NOMO-1 treated with DMSO at 0.1 percent for 48 hours (cell line): ENCODE measurements at regions not wholly inside any gene's neighbourhood (a gene's known extent, or its start where the extent isn't known, plus 50 kb on each side); places are given as distances from the start of the nearest gene placed in this dataset.

Source experiments
- DNase-seq: peaks from one replicate; lab custom pipeline; 2025; ENCODE audit not compliant: unreplicated experiment; lab: John Stamatoyannopoulos, UW

DNA sequence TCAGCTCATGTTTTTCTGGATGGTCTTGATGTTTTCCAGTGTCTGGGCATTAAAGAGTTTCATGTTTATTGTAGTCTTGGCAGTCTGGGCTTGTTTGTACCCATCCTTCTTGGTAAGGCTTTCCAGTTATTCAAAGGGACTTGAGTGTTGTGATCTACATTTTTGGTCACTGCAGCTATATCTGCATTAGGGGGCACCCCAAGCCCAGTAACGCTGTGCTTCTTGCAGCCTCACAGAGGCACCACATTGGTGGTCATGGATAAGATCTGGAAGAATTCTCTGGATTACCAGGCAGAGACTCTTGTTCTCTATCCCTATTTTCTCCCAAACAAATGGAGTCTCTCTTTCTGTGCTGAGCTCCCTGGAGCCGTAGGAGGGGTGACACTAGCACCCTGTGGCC is 451.5 kb upstream of the FAT3 start:
- DNase-seq, result no peak

DNA sequence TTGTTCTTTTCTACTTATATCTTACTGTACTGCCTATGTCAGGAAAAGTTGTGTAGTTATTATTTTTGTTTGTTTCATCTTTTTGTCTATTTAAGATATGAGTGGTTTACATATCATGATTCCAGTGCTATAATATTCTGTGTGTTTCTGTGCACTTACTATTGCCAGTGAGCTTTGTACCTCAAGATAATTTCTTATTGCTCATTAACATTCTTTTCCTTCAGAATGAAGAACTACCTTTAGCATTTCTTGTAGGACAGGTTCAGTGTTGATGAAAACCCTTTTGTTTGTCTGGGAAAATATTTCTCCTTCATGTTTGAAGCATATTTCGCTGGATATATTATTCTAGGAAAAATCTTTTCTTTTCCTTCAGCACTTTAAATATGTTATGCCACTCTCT is 452.7 kb upstream of the FAT3 start:
- no peak for DNase-seq

DNA sequence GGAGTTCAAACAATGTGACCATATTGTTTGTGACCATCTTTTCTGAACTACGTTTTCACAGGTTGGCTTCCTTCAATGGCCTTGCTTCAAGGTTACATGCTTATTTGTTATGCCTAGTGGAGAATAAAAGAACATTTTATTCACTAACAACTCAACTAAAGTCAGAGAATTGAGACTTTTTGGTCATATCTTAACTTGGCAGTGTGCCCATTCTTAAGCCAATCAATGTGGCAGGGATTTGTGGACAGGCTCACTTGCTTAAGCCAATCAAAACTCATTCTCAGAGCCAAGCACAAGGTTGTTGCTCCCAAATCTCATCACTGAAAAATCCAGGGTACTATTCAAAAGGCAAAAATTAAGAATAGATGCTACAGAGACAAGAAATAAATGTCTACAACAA is 455.8 kb upstream of the FAT3 start:
- DNase-seq, result no peak

DNA sequence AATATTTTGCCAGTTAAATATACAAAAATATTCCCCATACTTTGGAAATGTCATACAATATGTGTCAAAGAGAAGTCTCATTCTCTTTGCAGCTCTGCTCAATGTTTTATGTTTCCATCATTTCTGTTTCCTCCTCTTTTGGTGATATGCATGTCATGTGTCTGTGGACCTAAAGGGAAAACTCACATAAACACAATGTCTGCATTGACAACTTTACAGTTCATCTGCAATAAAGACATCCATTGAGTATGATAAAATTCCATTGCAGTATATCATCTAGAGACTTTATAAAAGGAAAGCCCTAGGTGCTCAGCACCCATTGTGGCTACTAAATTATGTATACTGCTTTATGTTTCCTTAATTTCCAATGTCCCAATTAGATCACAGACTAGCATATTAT is 461.3 kb upstream of the FAT3 start:
- no peak for DNase-seq

DNA sequence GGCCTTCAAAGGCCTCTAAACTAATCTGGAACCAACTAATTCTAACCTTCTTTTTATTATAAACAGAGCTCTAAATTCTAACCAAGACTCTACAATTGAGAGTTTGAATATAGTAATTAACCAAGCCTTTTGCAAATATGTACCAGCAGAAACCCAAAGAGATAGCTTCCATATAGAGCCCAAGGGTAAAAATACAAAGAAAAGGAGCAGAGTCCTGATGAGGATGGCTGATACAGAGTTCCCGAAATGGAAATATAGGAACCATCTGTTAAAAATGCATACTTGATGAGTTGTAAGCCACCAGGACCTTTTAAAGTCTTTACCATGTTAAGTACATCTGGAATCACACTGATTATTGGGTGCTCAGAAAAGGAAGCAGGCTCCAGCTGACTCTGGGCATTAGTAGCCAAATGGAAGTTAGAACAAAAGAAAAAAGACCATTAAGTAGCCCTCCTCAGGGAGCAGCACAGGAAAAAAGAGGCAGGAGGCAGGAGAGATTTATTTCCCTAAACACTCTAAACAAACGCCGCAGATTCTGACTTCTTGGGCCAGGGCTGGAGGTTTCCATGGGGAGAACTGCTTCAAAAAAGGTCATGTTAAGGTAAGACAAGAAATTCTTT is 463.1 kb upstream of the FAT3 start:
- no peak for DNase-seq

DNA sequence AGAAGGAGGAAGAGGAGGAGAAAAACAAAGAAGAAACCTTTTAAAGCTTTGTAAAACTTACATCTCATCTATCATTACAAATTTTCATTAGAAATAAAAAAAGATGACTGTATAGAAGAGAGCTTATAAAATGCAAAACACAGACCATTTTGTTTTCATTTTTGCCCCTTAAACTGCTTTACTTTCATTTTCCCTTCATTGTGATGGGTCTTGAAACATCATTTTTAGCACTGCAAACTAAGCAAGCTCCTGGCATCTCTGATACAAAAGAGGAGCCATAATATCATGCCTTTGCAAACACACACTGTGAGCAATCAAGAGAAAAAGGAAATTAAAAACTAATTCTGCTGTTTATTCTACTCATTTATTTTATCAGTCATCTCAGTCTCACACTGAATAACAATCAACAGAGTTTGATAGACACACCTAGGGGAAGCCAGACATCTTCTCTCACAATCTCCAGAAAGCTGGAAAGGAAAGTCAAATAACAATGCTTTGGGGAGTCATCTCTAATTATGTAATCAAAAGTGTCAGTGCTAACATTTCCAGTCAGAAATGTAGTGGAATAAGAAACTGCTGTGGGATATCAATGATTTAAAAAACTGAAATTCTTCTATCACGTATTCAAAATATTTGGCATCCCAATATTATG is 467.7 kb upstream of the FAT3 start:
- no peak for DNase-seq

DNA sequence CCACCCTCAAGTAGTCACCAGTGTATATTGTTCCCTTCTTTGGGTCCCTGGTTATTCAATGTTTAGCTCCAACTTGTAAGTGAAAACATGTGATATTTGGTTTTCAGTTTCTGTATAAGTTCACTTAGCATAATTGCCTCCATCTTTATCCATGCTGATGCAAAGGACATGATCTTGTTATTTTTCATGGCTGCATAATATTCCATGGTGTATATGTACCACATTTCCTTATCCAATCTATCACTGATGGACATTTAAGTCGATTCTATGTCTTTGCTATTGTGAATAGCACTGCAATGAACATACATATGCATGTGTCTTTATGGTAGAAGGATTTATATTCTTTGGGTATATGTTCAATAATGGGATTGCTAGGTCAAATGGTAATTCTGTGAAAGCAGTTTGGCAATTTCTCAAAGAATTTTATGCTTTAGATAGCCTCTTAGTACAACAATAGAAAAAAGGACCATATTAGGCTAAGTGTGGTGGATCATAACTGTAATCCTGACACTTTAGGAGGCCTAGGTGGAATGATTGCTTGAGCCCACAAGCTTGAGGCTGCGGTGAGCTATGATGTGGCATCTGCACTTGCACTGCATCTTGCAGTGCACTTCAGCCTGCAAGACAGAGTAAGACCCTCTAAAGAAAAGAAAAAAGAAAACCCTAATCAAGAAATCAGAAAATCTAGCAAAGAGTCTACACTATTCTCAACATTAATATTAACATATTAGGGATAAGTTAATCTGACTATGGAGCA is 468.5 kb upstream of the FAT3 start:
- DNase-seq, result no peak

DNA sequence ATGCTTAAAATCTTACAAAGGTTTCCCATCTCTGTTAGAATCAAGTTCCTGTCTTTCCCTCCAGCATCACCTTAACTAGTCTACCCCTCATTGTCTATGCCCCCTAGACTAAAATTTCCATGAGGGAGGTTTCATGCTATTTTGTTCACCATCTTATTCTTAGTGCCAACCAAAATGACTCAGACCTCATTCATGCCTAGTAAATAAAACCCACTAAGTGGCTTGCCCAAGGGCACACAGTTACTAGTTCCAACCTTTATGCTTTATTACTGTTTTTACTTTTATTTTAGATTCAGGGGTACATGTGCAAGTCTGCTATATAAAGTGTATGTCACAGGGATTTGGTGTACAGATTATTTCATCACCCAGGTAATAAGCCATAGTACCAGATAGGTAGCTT is 469.1 kb upstream of the FAT3 start:
- no peak for DNase-seq

DNA sequence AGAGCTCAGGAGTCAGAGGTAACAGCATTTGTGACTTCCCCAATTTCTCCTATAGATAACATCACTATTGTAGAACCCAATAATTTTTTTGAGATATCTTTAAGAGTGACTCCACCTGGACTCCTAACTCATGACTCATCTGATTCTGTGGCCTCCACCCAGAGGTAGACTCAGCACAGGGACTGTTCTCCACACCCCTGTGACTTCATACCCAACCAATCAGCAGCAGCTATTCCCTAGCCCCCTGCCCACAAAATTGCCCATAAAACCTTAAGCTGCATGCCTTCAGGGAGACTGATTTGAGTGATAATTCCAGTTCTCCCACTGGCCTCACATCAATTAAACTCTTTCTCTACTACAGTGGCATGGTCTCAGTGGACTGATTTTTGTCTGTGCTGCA is 475.4 kb upstream of the FAT3 start:
- DNase-seq, result no peak

DNA sequence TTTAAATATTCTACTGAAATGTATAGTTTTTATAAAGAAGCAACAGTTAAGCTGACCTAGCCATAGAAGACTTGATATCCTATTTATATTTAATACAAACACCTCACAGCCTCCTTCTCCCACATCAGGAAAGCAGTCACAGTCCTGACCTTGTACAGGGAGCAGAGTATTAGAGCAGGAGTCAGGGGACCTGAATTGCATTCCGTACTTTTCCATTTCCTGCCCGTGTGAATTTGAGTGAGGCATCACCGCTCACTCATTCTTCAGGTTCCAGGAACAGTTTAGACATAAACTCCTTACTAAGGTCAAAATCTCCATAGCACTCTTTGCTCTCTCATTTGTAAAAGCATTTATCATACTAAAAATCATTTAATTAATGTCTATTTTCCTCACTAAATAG is 482.5 kb upstream of the FAT3 start:
- DNase-seq, result no peak

DNA sequence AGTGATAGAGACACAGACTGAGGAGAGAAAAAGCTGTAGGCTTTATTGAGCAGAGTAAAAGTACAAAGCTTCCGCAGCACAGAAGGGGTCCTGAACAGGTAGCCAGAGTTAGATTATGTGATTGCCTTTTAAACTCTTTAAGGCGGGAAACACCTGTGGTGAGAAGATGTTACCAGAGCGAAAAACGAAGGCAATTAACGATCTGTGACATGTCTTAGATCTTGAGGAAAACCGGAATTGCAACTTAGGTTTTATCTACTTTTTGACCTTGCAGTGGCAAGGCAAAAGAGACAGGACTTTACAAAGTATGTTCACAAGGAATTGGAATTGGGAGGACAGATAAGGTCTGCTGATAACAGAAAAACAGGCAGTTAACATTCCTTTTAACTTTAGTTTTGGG is 493.6 kb upstream of the FAT3 start:
- no peak for DNase-seq

DNA sequence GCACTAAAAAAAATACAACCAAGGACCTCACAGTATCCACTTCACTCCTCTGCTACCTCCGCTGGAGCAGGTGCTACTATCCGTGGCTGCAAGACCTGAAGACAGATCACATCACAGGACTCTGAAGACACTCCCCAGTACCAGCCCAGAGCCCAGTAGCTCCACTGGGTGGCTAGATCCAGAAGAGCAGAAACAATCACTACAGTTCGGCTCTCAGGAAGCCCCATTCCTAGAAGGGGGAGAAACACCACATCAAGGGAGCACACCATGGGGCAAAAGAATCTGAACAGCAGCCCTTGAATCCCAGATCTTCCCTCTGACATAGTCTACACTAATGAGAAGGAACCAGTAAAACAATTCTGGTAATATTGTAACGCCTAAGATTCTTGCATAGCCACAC is 494.0 kb upstream of the FAT3 start:
- no peak for DNase-seq

DNA sequence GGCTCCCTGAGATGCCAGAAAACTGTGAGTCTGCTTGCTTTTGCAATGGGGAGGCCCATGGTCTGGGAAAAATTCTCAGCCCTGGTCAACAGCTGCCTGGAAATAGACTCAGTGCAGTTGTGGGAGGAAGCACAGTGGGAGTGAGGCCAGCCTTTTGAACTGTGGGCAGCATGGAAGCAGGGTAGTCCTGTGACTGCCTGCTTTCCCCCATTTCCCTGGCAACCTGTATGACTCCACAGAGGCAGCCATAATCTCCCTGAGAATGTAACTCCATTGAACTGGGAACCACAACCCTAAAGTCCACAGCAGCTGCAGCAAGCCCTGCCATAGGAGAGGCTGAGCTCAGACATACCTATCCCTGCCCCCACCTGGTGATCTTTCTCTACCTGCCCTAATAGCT is 494.6 kb upstream of the FAT3 start:
- no peak for DNase-seq

DNA sequence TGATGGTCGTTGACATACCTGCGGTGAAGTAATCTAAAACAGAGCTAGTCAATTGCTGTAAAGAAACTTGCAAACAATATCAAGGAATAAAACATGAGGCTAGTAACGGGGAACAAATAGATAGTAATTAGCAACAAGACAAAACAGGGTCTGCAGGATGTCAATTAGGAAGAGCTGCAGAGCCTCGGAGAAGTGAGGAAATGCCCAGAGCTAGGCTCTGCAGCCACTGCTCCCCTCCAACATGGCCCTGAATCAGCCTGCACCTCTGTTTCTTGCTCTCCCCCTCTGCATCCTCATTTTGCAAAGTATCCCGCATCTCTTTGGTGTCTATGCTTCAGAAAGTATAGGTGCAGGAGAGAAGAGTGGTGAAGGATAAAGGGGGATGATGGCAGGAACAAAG is 507.4 kb upstream of the FAT3 start:
- no peak for DNase-seq

DNA sequence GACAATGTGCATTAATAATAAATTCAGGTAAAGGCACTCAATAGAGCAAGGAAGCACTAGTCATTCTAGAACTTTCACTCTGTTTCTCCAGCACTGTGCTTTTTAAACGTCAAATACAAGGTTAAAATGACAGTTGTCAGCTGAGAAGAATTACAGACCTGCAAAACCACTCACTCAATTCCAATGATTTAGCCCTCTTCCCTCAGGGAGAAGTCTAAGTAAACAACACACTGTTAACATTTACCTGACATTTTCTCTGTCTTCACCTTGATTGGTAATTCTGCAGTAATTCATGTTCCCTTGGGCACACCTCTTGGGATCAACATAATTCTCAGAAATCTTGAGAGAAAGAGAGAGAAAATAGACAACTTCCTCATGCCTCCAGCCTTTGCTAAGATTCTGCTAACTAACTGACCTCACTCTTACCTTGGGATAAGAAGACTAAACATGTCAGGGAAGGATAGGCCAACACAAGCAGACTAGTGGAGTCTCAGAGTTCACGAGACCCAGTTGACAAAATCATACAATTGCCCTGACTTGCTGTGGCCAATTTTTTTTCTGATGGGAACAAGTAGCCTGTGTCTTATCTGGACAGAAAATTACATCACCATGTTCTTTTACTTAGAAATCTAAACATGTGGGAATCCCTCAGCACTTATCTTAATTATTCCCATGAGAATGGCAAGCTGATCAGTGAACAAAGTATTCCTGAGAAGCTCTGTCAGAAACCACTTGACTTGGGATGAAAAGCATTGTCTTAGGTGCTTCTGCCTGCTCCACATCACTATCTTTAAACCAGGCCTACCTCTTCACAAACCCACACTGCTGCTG is 516.8 kb upstream of the FAT3 start:
- no peak for DNase-seq

DNA sequence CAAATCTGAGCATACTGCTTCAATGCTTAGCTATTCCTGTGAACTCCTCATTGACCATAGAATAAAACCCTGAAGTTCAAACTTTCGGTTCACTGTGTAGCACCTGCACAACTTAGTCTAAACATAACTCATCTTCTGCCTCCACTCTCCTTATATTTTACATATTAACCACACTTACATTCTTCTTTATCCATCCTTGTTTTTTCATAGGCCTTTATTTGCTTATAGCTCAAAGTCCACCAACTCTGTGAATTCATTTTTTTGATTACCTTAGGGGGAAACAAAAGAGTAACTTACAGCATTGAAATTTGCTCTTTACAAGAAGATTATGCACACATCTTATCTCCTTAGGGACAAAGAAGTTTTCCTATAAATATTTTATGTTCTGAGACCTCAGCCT is 521.6 kb upstream of the FAT3 start:
- no peak for DNase-seq

DNA sequence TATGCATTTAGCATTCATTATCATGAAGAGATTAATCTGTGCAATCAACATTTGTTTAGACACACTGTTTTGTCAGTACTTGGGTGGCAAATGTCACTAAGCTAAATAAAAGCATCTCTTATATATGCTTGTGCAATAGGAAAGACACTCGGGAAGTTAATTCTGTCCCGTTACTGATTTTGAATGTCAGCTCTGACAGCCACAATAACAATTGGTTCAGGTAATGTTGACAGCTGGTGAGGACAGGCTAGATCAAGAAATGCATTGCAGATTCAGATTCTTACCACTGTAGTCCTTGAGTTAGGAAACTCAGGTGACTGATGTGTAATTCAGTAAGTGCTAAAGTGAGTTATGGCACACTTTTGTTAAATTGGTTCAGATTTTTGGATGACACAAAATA is 523.8 kb upstream of the FAT3 start:
- DNase-seq, result no peak

DNA sequence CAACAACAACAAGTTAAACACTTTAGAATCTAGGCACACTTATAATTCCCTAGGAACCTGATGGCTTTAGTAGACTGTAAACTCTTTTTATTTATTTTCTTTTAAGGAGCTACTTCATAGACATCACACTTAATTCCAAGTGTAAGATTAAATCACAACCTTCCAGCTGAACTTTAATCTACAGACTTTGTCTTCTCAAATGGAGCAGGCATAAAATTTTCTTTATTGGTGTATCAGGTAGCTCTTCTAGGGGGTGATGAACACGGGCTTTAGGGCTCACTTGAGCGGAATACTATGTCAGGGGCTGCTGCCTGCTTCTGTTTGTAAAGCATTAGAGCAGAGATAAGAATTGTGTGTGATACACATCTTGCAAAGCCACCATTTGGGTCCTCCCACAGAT is 525.8 kb upstream of the FAT3 start:
- no peak for DNase-seq

DNA sequence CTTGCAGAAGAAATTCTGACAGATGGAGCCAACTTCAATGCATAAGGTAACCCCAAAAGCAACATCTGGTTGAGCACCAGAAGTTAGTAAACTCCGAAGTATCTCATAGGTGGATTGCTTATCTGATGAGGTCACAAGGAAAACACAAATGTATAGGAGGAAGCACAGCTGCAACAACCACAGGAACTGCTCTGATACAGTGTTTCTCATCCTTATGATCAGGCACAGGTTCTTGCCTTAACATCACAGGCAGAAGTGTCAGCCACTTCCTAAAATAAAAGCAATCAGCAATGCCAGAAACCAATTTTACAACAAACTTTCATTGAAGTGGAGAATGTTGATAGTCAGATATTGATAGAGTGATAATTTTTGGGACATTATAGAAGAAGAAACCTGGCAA is 530.3 kb upstream of the FAT3 start:
- no peak for DNase-seq

DNA sequence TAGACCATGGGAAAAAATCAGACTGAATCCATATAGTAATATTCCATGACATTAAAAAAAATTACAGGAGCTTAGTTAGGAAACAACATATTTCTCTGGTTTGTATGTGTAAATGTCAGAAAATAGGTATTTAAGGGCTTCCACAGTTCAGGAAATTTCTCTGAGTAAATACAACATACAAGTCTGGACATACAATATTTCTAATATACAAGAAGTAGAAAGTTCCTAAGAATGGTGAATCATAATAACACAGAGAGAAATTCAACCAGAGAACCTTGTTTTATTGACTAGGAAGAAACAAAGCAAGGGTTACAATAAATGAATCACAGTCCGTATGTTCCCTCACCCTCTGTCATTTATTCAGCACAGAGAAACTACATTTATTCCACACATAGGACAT is 532.7 kb upstream of the FAT3 start:
- no peak for DNase-seq

DNA sequence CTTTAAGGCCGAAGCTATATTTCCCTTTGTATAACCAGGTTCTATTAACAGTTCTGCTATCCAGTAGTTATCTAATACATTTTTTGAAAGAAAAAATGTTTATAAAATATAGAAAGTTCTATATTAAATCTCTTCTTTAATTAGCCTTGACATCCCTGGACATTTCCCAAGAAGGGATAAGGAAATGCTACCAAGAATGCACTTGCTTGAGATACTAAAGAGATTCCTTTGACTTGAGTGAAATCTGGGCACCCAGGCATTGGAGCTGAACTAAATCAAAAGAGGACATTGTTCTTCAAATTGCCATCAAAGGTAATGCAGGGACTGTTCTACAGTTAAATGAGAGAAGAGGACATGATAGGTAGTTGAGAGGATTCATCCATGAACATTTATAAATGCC is 535.9 kb upstream of the FAT3 start:
- no peak for DNase-seq

DNA sequence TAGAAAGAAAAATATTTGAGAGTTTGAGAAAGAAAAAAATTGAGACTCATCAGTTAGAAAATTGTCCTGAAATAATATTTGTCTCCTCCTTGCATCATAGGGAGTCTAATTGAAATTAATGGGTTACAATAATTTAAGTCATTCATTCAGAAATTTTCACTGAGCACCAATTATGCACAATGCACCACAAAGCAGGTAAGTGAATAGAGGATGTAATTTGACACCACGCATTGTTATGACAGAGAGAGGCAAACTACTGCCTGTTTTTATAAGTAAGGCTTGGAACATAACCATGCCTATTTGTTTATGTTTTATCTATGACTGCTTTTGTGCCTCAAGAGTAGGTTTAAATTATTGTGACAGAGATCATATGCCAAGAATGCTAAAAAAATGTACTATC is 537.9 kb upstream of the FAT3 start:
- no peak for DNase-seq
